H1 (cell line): ENCODE measurements at regions not wholly inside any gene's neighbourhood (a gene's known extent, or its start where the extent isn't known, plus 50 kb on each side); places are given as distances from the start of the nearest gene placed in this dataset.

Experiments
- BRCA1 ChIP-seq: IDR thresholded peaks from 2 replicates; pipeline ENCODE4 v1.6.1; 2012; ENCODE audit warnings: low read depth, low read length, improper control_type of control experiment
- CTBP2 ChIP-seq: IDR thresholded peaks from 2 replicates; pipeline ENCODE4 v1.7.0; 2011; ENCODE audit warnings: borderline replicate concordance, mild to moderate bottlenecking, moderate library complexity, mixed read lengths, low read length; ENCODE audit not compliant: insufficient read depth, insufficient read length
- JUN ChIP-seq: IDR thresholded peaks from 2 replicates; pipeline ENCODE4 v1.6.1; 2011; ENCODE audit warnings: low read depth, mild to moderate bottlenecking, improper control_type of control experiment, low read length
- NANOG ChIP-seq: IDR thresholded peaks from 2 replicates; pipeline ENCODE4 v1.6.1; 2011; ENCODE audit warnings: low read length, low read depth, mild to moderate bottlenecking, inconsistent platforms; ENCODE audit not compliant: insufficient read depth, poor library complexity, severe bottlenecking
- TCF12 ChIP-seq: IDR thresholded peaks from 2 replicates; pipeline ENCODE4 v1.6.1; 2011; ENCODE audit warnings: low read depth, mild to moderate bottlenecking, low read length

DNA sequence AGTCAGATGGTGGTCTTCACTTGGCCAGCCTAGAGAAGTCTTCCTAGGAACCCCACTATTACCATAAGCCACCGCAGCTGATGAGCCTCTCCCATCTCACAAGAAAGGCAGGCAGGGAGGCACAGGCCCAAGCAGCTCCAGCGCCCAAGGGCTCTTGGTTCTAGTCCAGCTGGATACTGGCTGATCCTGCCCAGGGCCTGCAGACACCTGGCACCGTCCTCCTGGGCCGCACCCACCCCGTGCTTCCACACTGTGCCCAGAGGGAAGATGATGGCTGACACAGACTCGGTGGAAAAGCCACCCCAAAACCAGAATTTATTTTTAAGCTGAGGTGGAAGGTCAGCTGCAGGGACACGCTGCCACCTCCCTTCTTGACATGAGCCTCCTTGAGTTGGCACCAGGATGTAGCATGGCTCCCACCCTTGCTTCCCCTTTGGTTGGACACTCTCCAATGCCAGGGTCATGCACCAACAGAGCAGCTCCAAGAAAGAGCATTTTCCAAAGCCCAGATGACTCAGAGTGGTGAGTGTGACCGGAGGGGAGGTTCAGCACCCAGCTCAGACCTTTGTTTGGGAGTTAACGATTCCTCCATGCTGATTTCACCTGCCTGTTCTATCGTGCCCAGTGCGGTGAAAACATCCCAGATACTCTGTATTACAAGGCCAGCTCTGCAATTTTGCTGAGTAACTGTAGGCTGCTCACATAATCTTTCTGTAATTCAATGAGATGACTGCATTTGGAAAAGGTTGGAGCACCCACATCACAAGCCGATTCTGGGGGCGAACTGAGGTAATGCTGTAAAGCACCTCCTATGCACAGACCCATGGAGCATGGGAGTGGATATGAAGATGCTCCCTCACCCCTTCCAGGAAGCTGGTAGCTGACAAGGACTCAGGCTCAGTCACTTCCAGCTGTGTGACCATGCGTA, 63.1 kb upstream of the SLC2A1 start (continued):
- no peak for TF ChIP-seq NANOG
- TF ChIP-seq CTBP2: no peak
- no peak for TF ChIP-seq JUN
- no peak for TF ChIP-seq TCF12
- TF ChIP-seq BRCA1: no peak
- TF ChIP-seq, all 59 proteins: peak for 0
